Gastroesophageal sphincter (tissue), 3 donors: ENCODE measurements at regions not wholly inside any gene's neighbourhood (a gene's known extent, or its start where the extent isn't known, plus 50 kb on each side); places are given as distances from the start of the nearest gene placed in this dataset.

ENCODE experiments used
- CTCF ChIP-seq, 4 experiments: fragments of 200-600 bp in 2 of 4; fragments of 450-650 bp in 2 of 4; sonication (generic) in 1 of 4; IDR thresholded peaks; one replicate each; pipeline ENCODE4 v1.5.1; 2017 to 2019; ENCODE audit warnings: antibody characterized with exemption in 4 of 4, mild to moderate bottlenecking in 2 of 4, moderate library complexity in 2 of 4
- POLR2A ChIP-seq, 2 donors: fragments of 450-650 bp; IDR thresholded peaks; one replicate each; pipeline ENCODE4 v1.6.1; 2017; ENCODE audit warnings: antibody characterized with exemption in 2 of 2, mild to moderate bottlenecking in 2 of 2, moderate library complexity in 1 of 2
- POLR2AphosphoS5 ChIP-seq: sonication (generic); formaldehyde crosslinking; IDR thresholded peaks from one replicate; pipeline ENCODE4 v1.6.1; 2017; ENCODE audit warnings: antibody characterized with exemption

- TF ChIP-seq CTCF (IDR thresholded peaks at IDR 0.05), result no peak
- TF ChIP-seq POLR2AphosphoS5, result no peak
- TF ChIP-seq POLR2A (IDR thresholded peaks at IDR 0.05), result no peak
Observed at GRCh38 chr10:29238523-29239135, 50.2 kb upstream of the LYZL1 start.
